Esophagus (tissue), 2 donors: ENCODE measurements at regions not wholly inside any gene's neighbourhood (a gene's known extent, or its start where the extent isn't known, plus 50 kb on each side); places are given as distances from the start of the nearest gene placed in this dataset.
"Not testable (repeated sequence)": the region's sequence is repeated elsewhere in the genome, so short reads cannot be mapped to it uniquely, and the experiment has no call there.

ENCODE experiments used
- H3K27ac ChIP-seq, 2 donors: one replicate each; pipeline ENCODE4 v1.5.1; 2013; ENCODE audit warnings: low read depth in 2 of 2, mild to moderate bottlenecking in 2 of 2, inconsistent platforms in 1 of 2, low read length in 1 of 2, moderate library complexity in 1 of 2
- H3K27me3 ChIP-seq, 2 donors: one replicate each; pipeline ENCODE4 v1.6.1; 2013; ENCODE audit warnings: low read length in 2 of 2, control low read depth in 1 of 2, mild to moderate bottlenecking in 1 of 2; ENCODE audit not compliant: insufficient read depth in 2 of 2, control insufficient read depth in 1 of 2
- H3K36me3 ChIP-seq, 2 donors: one replicate each; pipeline ENCODE4 v1.6.1; 2013; ENCODE audit warnings: low read length in 1 of 2; ENCODE audit not compliant: control insufficient read depth in 2 of 2, insufficient read depth in 2 of 2
- H3K4me1 ChIP-seq, 2 donors: one replicate each; pipeline ENCODE4 v1.6.1; 2013; ENCODE audit warnings: low read length in 1 of 2; ENCODE audit not compliant: control insufficient read depth in 2 of 2, insufficient read depth in 2 of 2
- H3K4me3 ChIP-seq, 2 donors: one replicate each; pipeline ENCODE4 v1.5.1; 2013; ENCODE audit warnings: low read length in 2 of 2, mild to moderate bottlenecking in 2 of 2, low read depth in 1 of 2, moderate library complexity in 1 of 2
- H3K9me3 ChIP-seq, 2 donors: one replicate each; pipeline ENCODE4 v1.6.1; 2013; ENCODE audit warnings: mild to moderate bottlenecking in 2 of 2, low read depth in 1 of 2, low read length in 1 of 2, moderate library complexity in 1 of 2; ENCODE audit not compliant: control insufficient read depth in 2 of 2, insufficient read depth in 1 of 2
- WGBS, 2 donors: extraction: QIAGEN DNeasy Blood & Tissue Kit; methylation state at CpG; one replicate each; pipeline ENCODE4 v1.1.7; 2013; 5-methylcytosine and 5-hydroxymethylcytosine counted together
- donor health status: healthy with polysubstance abuse.
- donor health status: Bipolar disorder and iron deficiency.

DNA sequence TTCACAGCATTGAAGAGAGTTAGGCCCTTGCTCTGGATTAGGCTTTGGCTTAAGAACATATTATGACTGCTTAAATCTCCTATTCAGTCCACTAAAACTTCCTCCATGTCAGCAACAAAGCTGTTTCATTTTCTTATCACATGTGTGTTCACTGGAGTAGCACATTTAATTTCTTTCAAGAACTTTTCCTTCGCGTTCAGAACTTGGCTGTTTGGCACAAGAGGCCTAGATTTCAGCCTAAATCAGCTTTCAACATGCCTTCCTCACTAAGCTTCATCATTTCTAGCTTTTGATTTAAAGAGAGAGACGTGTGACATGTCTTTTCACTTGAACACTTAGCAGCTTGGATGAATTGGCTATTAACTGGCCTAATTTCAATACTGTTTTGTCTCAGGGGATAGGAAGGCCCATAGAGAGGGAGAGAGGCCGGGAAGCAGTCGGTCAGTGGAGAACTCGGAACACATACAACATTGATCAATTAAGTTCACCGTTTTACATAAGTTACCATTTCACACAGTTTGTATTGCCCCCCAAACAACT is 885.2 kb upstream of the AUTS2 start:
- peaks cover 0 to 6% of the 10 kb centered on the region in 2 donors for H3K9me3 ChIP-seq
- H3K27me3 ChIP-seq: no peaks in the 10 kb centered on the region
- no peaks in the 10 kb centered on the region for H3K4me1 ChIP-seq
- H3K36me3 ChIP-seq: no peaks in the 10 kb centered on the region
- H3K27ac ChIP-seq: no peak overlapping the region
- 82 to 84% methylated on average over 7 of the region's 7 CpGs for WGBS, 2 donors
- no peak overlapping the region for H3K4me3 ChIP-seq

DNA sequence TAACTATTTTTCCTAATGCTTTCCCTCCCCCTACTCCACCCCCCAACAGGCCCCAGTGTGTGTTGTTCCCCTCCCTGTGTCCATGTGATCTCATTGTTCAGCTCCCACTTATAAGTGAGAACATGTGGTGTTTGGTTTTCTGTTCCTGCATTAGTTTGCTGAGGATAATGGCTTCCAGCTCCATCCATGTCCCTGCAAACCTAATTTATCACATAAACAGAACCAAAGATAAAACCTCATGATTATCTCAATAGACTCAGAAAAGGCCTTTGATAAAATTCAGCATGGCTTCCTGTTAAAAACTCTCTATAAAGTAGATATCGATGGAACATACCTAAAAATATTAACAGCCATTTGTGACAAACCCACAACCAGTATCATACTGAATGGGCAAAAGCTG is 884.1 kb upstream of the AUTS2 start:
- not testable (repeated sequence) for H3K4me1 ChIP-seq, H3K27ac ChIP-seq, H3K27me3 ChIP-seq, H3K36me3 ChIP-seq, H3K4me3 ChIP-seq, H3K9me3 ChIP-seq
- 88 to 100% methylated on average over 1 of the region's 1 CpG for WGBS, 2 donors

DNA sequence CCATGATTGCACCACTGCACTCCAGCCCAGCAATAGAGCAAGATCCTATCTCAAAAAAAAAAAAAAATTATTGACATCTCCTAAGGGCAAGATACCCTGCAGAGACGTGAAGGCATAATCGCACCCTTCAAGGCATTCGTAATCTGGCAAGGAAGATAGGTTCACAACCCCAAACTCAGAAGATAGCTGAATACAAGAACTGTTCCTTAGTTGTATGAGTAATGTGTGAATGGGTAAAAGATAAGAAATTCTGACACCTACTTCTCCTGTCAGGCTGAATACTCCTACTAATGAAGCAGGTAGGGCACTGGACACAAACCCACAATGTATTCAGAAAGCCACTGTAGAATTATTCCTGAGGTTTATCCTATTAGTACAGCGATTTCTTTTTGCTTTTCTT is 882.4 kb upstream of the AUTS2 start:
- 67 to 89% methylated on average over 4 of the region's 4 CpGs for WGBS, 2 donors
- H3K4me3 ChIP-seq: no peak overlapping the region
- no peak overlapping the region for H3K27ac ChIP-seq
- H3K4me1 ChIP-seq: no peaks in the 10 kb centered on the region
- H3K9me3 ChIP-seq: no peaks in the 10 kb centered on the region
- H3K27me3 ChIP-seq: no peaks in the 10 kb centered on the region
- H3K36me3 ChIP-seq: no peaks in the 10 kb centered on the region

DNA sequence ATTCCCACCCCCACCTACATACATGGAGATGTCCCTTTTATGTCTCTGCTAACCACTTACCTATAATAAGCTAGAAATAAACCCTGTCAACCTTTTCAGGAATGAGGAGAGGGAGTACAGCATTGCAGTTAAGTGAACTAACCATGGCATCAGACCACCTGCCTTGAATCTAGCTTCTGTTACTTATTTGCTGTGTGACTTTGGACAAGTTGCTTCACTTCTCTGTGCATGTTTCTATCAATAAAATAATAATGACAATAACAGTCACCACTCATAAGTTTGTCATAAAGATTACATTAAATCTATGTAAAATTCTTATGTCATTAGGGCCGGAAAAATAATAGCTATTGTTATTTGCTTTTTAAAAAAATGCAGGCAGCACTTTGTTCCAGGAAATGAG is 881.1 kb upstream of the AUTS2 start:
- H3K27ac ChIP-seq: no peak overlapping the region
- H3K36me3 ChIP-seq: peaks cover 0 to 2% of the 10 kb centered on the region in 2 donors
- no peak overlapping the region for H3K4me3 ChIP-seq
- peaks cover 0 to 2% of the 10 kb centered on the region in 2 donors for H3K9me3 ChIP-seq
- no peaks in the 10 kb centered on the region for H3K4me1 ChIP-seq
- 61 to 72% methylated on average over 1 of the region's 1 CpG for WGBS, 2 donors
- no peaks in the 10 kb centered on the region for H3K27me3 ChIP-seq

DNA sequence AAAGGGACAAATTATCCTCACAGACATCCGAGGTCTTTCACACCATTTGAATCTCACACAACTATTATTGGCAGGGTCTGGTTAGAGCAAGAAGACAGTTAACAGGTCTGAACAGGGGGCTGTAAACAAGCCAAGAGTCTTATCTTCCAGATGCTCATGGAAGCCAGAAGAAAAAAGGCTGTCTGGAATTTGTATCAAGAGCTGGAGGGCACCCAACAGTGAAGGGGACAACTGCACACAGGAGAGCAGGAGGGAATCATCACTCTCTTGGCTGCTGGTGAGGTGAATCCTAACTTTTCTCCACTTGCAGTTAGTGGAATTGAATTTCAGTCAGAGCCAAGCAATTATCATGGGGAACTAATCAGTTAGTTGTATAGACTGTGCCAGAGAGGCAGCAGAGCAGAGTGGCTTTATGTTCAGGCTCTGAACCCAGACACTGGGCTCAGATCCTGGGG is 880.2 kb upstream of the AUTS2 start:
- Histone ChIP-seq H3K4me3 (no peak overlapping the region), H3K27me3 (no peaks in the 10 kb centered on the region), H3K36me3 (peaks cover 0 to 2% of the 10 kb centered on the region in 2 donors), H3K27ac (no peak overlapping the region), H3K9me3 (peaks cover 0 to 3% of the 10 kb centered on the region in 2 donors), H3K4me1 (no peaks in the 10 kb centered on the region)
- 11 to 38% methylated on average over 1 of the region's 1 CpG for WGBS, 2 donors

DNA sequence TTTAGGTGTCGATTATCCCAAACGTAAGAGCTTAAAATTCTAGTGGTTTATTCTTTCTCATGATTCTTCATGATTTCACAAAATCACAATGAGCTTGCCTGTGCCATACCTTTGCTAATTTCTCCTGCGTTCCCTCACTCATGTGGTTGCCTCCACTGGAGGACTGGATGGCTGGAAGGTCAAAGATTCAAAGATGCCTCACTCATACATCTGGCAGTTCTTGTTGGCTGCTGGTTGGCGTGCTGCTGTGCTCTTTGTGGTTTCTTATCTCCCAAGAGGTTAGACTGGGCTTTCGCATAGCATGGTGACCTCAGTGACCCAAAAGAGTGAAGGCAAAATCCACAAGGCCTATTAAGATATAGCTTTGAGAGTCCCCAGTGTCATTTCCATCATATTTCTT is 877.6 kb upstream of the AUTS2 start:
- Histone ChIP-seq H3K36me3 (peaks cover 0 to 2% of the 10 kb centered on the region in 2 donors), H3K27me3 (no peaks in the 10 kb centered on the region), H3K4me1 (no peaks in the 10 kb centered on the region), H3K9me3 (peaks cover 0 to 3% of the 10 kb centered on the region in 2 donors), H3K4me3 (no peak overlapping the region), H3K27ac (no peak overlapping the region)
- WGBS, 2 donors: 82 to 83% methylated on average over 5 of the region's 5 CpGs

DNA sequence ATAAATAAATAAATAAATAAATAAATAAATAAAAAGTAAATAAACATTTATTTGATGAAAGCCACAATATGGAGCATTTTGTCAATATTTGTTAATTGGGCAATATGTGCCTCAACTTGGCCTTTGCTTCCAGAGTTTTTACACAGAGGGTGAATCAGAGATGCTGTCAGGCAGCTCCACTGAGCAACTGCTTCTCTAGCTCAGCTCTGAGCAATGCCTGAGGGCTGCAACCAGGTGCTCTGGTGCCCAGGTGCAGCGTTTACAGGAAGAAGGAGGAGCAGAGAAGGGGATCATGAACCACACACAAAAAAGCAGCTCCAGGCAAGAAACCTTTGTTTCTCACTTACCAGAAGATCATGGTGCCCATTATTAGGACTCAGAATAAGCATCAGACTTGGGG is 876.2 kb upstream of the AUTS2 start:
- 43 to 54% methylated on average over 1 of the region's 1 CpG for WGBS, 2 donors
- Histone ChIP-seq H3K9me3 (peaks cover 0 to 3% of the 10 kb centered on the region in 2 donors), H3K36me3 (peaks cover 0 to 2% of the 10 kb centered on the region in 2 donors), H3K4me3 (no peak overlapping the region), H3K4me1 (no peaks in the 10 kb centered on the region), H3K27me3 (no peaks in the 10 kb centered on the region), H3K27ac (no peak overlapping the region)

DNA sequence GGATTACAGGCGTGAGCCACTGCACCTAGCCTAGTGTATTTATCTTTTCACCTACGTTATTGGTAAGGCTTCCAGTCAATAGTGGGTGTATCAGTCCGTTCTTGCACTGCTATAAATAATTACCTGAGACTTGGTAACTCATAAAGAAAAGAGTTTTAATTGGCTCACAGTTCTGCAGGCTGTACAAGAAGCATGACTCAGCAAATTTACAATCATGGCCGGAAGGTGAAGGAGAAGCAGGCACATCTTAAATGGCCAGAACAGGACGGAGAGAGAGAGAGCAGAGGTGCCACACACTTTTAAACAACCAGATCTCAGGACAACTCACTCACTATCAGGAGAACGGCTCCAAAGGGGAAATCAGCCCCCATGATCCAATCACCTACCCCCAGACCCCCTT is 873.3 kb upstream of the AUTS2 start:
- 63 to 65% methylated on average over 6 of the region's 6 CpGs for WGBS, 2 donors
- Histone ChIP-seq H3K9me3 (peaks cover 0 to 3% of the 10 kb centered on the region in 2 donors), H3K4me3 (no peak overlapping the region), H3K27ac (no peak overlapping the region), H3K36me3 (peaks cover 0 to 2% of the 10 kb centered on the region in 2 donors), H3K4me1 (no peaks in the 10 kb centered on the region), H3K27me3 (no peaks in the 10 kb centered on the region)

DNA sequence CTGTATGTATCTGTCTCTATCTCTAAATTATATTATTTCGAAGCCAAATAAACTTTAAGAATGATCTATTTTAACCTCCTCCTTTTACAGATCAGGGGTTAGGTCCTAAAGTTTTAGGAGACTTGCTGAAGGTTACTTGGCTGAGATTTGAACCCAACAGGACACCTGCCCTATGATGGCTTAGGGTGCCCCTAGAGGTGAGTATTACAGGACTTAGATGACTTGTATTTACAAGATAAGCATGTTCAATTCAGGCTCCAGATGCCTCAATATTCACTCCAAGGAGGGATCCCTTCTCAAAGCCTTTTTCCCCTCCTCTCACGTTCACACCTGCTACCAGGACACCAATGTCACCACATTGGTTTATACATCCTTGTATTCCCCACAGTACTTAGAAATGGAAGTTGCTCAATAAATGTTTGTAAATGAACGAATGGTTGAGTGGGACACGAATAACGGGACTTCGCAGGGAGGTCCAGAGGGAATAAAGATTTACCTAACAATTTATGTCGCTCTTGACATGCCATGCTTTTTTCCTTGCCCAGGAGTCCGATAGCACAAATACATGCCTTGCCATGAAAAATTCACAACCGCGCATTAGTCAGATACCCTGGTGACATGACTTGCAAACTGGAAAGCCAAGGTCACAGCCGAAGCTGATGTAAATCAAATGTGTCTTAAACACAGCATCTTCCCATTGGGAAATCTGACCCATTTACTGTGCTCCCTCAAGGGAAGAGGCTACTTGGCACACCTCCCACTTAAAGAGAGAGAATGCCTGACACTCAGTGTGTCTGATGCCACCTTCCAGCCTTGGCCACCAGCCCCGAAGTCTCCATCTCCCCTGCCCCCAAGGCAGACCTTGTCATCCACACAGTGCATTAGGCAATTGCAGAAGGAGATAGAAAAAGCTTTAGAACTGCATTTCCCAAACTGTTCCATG is 872.2 kb upstream of the AUTS2 start:
- Histone ChIP-seq H3K4me3 (no peak overlapping the region), H3K4me1 (no peaks in the 10 kb centered on the region), H3K27ac (no peak overlapping the region), H3K27me3 (no peaks in the 10 kb centered on the region), H3K9me3 (peaks cover 0 to 3% of the 10 kb centered on the region in 2 donors), H3K36me3 (peaks cover 0 to 2% of the 10 kb centered on the region in 2 donors)
- 90 to 93% methylated on average over 12 of the region's 12 CpGs for WGBS, 2 donors
